H9 (cell line): ENCODE measurements at regions not wholly inside any gene's neighbourhood (a gene's known extent, or its start where the extent isn't known, plus 50 kb on each side); places are given as distances from the start of the nearest gene placed in this dataset.

Experiments used
- DNase-seq: peaks from one replicate; pipeline ENCODE4 v3.0.0-alpha.2; 2017
- H2AFZ ChIP-seq: one replicate; pipeline ENCODE4 v1.6.1; 2013; ENCODE audit warnings: mild to moderate bottlenecking, low read length, control low read depth, moderate library complexity
- H2AK5ac ChIP-seq: 2 replicates; pipeline ENCODE4 v1.6.1; 2013; ENCODE audit warnings: low read length, control low read depth, mixed read lengths; ENCODE audit not compliant: insufficient read length
- H2BK120ac ChIP-seq: one replicate; pipeline ENCODE4 v1.6.1; 2013; ENCODE audit warnings: low read depth, mild to moderate bottlenecking, low read length, control low read depth, inconsistent platforms; ENCODE audit not compliant: poor library complexity, severe bottlenecking
- H2BK12ac ChIP-seq: 2 replicates; pipeline ENCODE4 v1.6.1; 2013; ENCODE audit warnings: low read length, control low read depth, mixed read lengths, low read depth; ENCODE audit not compliant: insufficient read length
- H2BK15ac ChIP-seq: 2 replicates; pipeline ENCODE4 v1.6.1; 2013; ENCODE audit warnings: low read depth, low read length, control low read depth
- H2BK20ac ChIP-seq: one replicate; pipeline ENCODE4 v1.6.1; 2013; ENCODE audit warnings: low read depth, mild to moderate bottlenecking, low read length, control low read depth, inconsistent platforms; ENCODE audit not compliant: poor library complexity, severe bottlenecking
- H2BK5ac ChIP-seq: 2 replicates; pipeline ENCODE4 v1.6.1; 2013; ENCODE audit warnings: low read length, control low read depth, mixed read lengths; ENCODE audit not compliant: insufficient read length
- H3K14ac ChIP-seq: 2 replicates; pipeline ENCODE4 v1.6.1; 2013; ENCODE audit warnings: low read length, control low read depth; ENCODE audit not compliant: insufficient read depth
- H3K18ac ChIP-seq: 2 replicates; pipeline ENCODE4 v1.6.1; 2013; ENCODE audit warnings: low read depth, mild to moderate bottlenecking, mixed read lengths, low read length, control low read depth; ENCODE audit not compliant: insufficient read length
- H3K23ac ChIP-seq: 2 replicates; pipeline ENCODE4 v1.6.1; 2013; ENCODE audit warnings: low read length, control low read depth, mixed read lengths, low read depth; ENCODE audit not compliant: insufficient read length
- H3K23me2 ChIP-seq: 2 replicates; pipeline ENCODE4 v1.6.1; 2013; ENCODE audit warnings: low read depth, mild to moderate bottlenecking, mixed read lengths, low read length, control low read depth; ENCODE audit not compliant: insufficient read length, poor library complexity, severe bottlenecking
- H3K27ac ChIP-seq: 2 replicates; pipeline ENCODE4 v1.5.1; 2013; ENCODE audit warnings: low read length, control low read depth, mixed read lengths, low read depth; ENCODE audit not compliant: insufficient read length
- H3K27me3 ChIP-seq: 2 replicates; pipeline ENCODE4 v1.6.1; 2013; ENCODE audit warnings: low read length, control low read depth, inconsistent platforms; ENCODE audit not compliant: insufficient read depth
- H3K4ac ChIP-seq: 2 replicates; pipeline ENCODE4 v1.6.1; 2013; ENCODE audit warnings: low read depth, mild to moderate bottlenecking, control low read depth, inconsistent platforms, low read length, moderate library complexity
- H3K4me1 ChIP-seq: 2 replicates; pipeline ENCODE4 v1.6.1; 2013; ENCODE audit warnings: low read length, control low read depth, inconsistent platforms; ENCODE audit not compliant: insufficient read depth
- H3K4me2 ChIP-seq: 2 replicates; pipeline ENCODE4 v1.6.1; 2013; ENCODE audit warnings: low read length, control low read depth, mixed read lengths; ENCODE audit not compliant: insufficient read length, insufficient read depth
- H3K56ac ChIP-seq: 2 replicates; pipeline ENCODE4 v1.6.1; 2013; ENCODE audit warnings: low read depth, mild to moderate bottlenecking, mixed read lengths, low read length, control low read depth; ENCODE audit not compliant: insufficient read length
- H3K79me1 ChIP-seq: 2 replicates; pipeline ENCODE4 v1.6.1; 2013; ENCODE audit warnings: low read depth, mild to moderate bottlenecking, moderate library complexity, low read length, control low read depth, inconsistent platforms; ENCODE audit not compliant: insufficient read depth, poor library complexity, severe bottlenecking
- H3K79me2 ChIP-seq: 2 replicates; pipeline ENCODE4 v1.6.1; 2013; ENCODE audit warnings: low read length, control low read depth, inconsistent platforms; ENCODE audit not compliant: insufficient read depth
- H3K9ac ChIP-seq: 2 replicates; pipeline ENCODE4 v1.6.1; 2013; ENCODE audit warnings: low read length, control low read depth, mixed read lengths; ENCODE audit not compliant: insufficient read length; ENCODE audit errors: extremely low read depth
- H3K9me3 ChIP-seq: one replicate; pipeline ENCODE4 v1.6.1; 2013; ENCODE audit warnings: low read depth, low read length, inconsistent platforms; ENCODE audit not compliant: control insufficient read depth
- H3T11ph ChIP-seq: one replicate; pipeline ENCODE4 v1.6.1; 2013; ENCODE audit warnings: mild to moderate bottlenecking, low read length, control low read depth, inconsistent platforms
- H4K20me1 ChIP-seq: one replicate; pipeline ENCODE4 v1.6.1; 2013; ENCODE audit not compliant: control insufficient read depth, insufficient read length, insufficient read depth
- H4K5ac ChIP-seq: 2 replicates; pipeline ENCODE4 v1.6.1; 2013; ENCODE audit warnings: low read depth, mild to moderate bottlenecking, mixed read lengths, low read length, control low read depth; ENCODE audit not compliant: insufficient read length
- H4K8ac ChIP-seq: replicated peaks from 2 replicates; pipeline ENCODE4 v1.6.1; 2013; ENCODE audit warnings: low read length, control low read depth, mixed read lengths, low read depth; ENCODE audit not compliant: insufficient read length
- H4K91ac ChIP-seq: 2 replicates; pipeline ENCODE4 v1.6.1; 2013; ENCODE audit warnings: low read depth, mild to moderate bottlenecking, moderate library complexity, mixed read lengths, low read length, control low read depth; ENCODE audit not compliant: insufficient read length
- H3K27ac Mint-ChIP-seq, 3 experiments: 2 replicates in 2 of 3; 3 replicates in 1 of 3; pipeline ENCODE4 v1.8.0; 2020 to 2021; ENCODE audit warnings: mixed read lengths in 3 of 3, mild to moderate bottlenecking in 1 of 3, moderate library complexity in 1 of 3
- H3K27me3 Mint-ChIP-seq: 2 replicates; pipeline ENCODE4 v1.8.0; 2021; ENCODE audit warnings: low read depth, mild to moderate bottlenecking, moderate library complexity, mixed read lengths
- H3K36me3 Mint-ChIP-seq, 3 experiments: 2 replicates in 2 of 3; 3 replicates in 1 of 3; pipeline ENCODE4 v1.8.0; 2020 to 2021; ENCODE audit warnings: low read depth in 3 of 3, mixed read lengths in 3 of 3; ENCODE audit not compliant: insufficient read depth in 1 of 3
- H3K4me1 Mint-ChIP-seq, 2 experiments: 2 replicates each; pipeline ENCODE4 v1.8.0; 2020; ENCODE audit warnings: mixed read lengths in 2 of 2
- H3K4me3 Mint-ChIP-seq, 2 experiments: 2 replicates in 1 of 2; 3 replicates in 1 of 2; pipeline ENCODE4 v1.8.0; 2020 to 2021; ENCODE audit warnings: mild to moderate bottlenecking in 2 of 2, mixed read lengths in 2 of 2, moderate library complexity in 1 of 2
- H3K9me3 Mint-ChIP-seq, 2 experiments: 2 replicates in 1 of 2; 3 replicates in 1 of 2; pipeline ENCODE4 v1.8.0; 2020; ENCODE audit warnings: mild to moderate bottlenecking in 2 of 2, mixed read lengths in 2 of 2, moderate library complexity in 1 of 2
- CTCF ChIP-seq: fragments of 200-600 bp; sonication (generic); conservative IDR thresholded peaks from 3 replicates; pipeline ENCODE4 v1.8.0; 2021; ENCODE audit warnings: antibody characterized with exemption, mild to moderate bottlenecking
- WGBS: extraction: QIAGEN DNeasy Blood & Tissue Kit; methylation state at CpG from one replicate; pipeline ENCODE4 v1.1.7; 2013; ENCODE audit warnings: missing lambda C conversion rate, low lambda C conversion rate, mixed read lengths; ENCODE audit not compliant: insufficient read length; ENCODE audit errors: extremely low coverage; 5-methylcytosine and 5-hydroxymethylcytosine counted together

- no peak overlapping the region for H4K91ac ChIP-seq
- H3K27me3 ChIP-seq = no peaks in the 10 kb centered on the region
- Mint-ChIP-seq H3K36me3 (no peaks in the 10 kb centered on the region), H3K4me3 (no peak overlapping the region), H3K9me3 (no peaks in the 10 kb centered on the region), H3K27me3 (no peaks in the 10 kb centered on the region; the same call in 1 of the 2 replicates), H3K4me1 (peaks cover 9 to 11% of the 10 kb centered on the region in 2 experiments), H3K27ac (no peak overlapping the region)
- no peak overlapping the region for H3K56ac ChIP-seq
- no peaks in the 10 kb centered on the region for H3K9me3 ChIP-seq
- H3K23ac ChIP-seq = no peak overlapping the region
- peaks cover 15% of the 10 kb centered on the region for H3K4me1 ChIP-seq
- no peak overlapping the region for H2AK5ac ChIP-seq
- no CpG with 5 or more reads among the region's 5 CpGs for WGBS
- no peak for DNase-seq
- H4K8ac ChIP-seq = no peak overlapping the region
- no peak overlapping the region for H2AFZ ChIP-seq
- no peak overlapping the region for H3K4me2 ChIP-seq
- no peak for TF ChIP-seq CTCF
- no peak overlapping the region for H3T11ph ChIP-seq
- no peak overlapping the region for H2BK12ac ChIP-seq
- no peaks in the 10 kb centered on the region for H3K23me2 ChIP-seq
- no peaks in the 10 kb centered on the region for H3K79me1 ChIP-seq
- no peak overlapping the region for H2BK5ac ChIP-seq
- no peak overlapping the region for H2BK20ac ChIP-seq
- H3K27ac ChIP-seq = no peak overlapping the region
- H3K18ac ChIP-seq = no peak overlapping the region
- H2BK15ac ChIP-seq = no peak overlapping the region
- no peak overlapping the region for H2BK120ac ChIP-seq
- no peaks in the 10 kb centered on the region for H3K79me2 ChIP-seq
- no peak overlapping the region for H3K14ac ChIP-seq
- H3K9ac ChIP-seq = no peak overlapping the region
- no peak overlapping the region for H4K5ac ChIP-seq
- H4K20me1 ChIP-seq = no peaks in the 10 kb centered on the region
- no peak overlapping the region for H3K4ac ChIP-seq
These were observed 130.9 kb downstream of the PALM2AKAP2 start for GRCh38 chr9:109910671-109911518.
